ENCODE measurements at regions not wholly inside any gene's neighbourhood (a gene's known extent, or its start where the extent isn't known, plus 50 kb on each side); places are given as distances from the start of the nearest gene placed in this dataset.

GRCh38 chr3:110459021-110459420 lies 612.6 kb upstream of the NECTIN3 start:
- TF ChIP-seq CTCF (conservative IDR thresholded peaks at IDR 0.05; ENCODE audit: low read depth, low read length): no peak
- no peak for TF ChIP-seq EZH2phosphoT487 (IDR thresholded peaks at IDR 0.05; ENCODE audit: borderline replicate concordance, low read length)
- no peak for TF ChIP-seq EZH2 (IDR thresholded peaks at IDR 0.05; ENCODE audit: low read length, unreplicated experiment)

All from PC-3 (cell line).